Testis (tissue), 2 donors: ENCODE measurements at regions not wholly inside any gene's neighbourhood (a gene's known extent, or its start where the extent isn't known, plus 50 kb on each side); places are given as distances from the start of the nearest gene placed in this dataset.
"Not testable (repeated sequence)": the region's sequence is repeated elsewhere in the genome, so short reads cannot be mapped to it uniquely, and the experiment has no call there.

Experiments
- DNase-seq: peaks from one replicate; pipeline ENCODE4 v3.0.0-alpha.2; 2019
- H3K27ac ChIP-seq, 2 donors: fragments of 200-600 bp; sonication (generic); one replicate each; pipeline ENCODE4 v1.5.1; 2019
- H3K27me3 ChIP-seq: fragments of 200-600 bp; sonication (generic); one replicate; pipeline ENCODE4 v1.5.1; 2019
- H3K36me3 ChIP-seq: fragments of 200-600 bp; sonication (generic); one replicate; pipeline ENCODE4 v1.5.1; 2017; ENCODE audit warnings: low read depth; ENCODE audit errors: missing control alignments
- H3K4me1 ChIP-seq: fragments of 200-600 bp; sonication (generic); one replicate; pipeline ENCODE4 v1.5.1; 2019
- H3K4me3 ChIP-seq, 2 donors: fragments of 200-600 bp; sonication (generic); one replicate each; pipeline ENCODE4 v1.5.1; 2017 to 2019
- H3K9me3 ChIP-seq: fragments of 200-600 bp; sonication (generic); one replicate; pipeline ENCODE4 v1.5.1; 2017
- CTCF ChIP-seq, 3 experiments: fragments of 450-650 bp in 2 of 3; fragments of 200-600 bp in 1 of 3; sonication (generic) in 1 of 3; IDR thresholded peaks; one replicate each; pipeline ENCODE4 v1.5.1; 2016 to 2019; ENCODE audit warnings: antibody characterized with exemption in 3 of 3, mild to moderate bottlenecking in 2 of 3, moderate library complexity in 1 of 3
- POLR2A ChIP-seq: fragments of 450-650 bp; IDR thresholded peaks from one replicate; pipeline ENCODE4 v1.6.1; 2017; ENCODE audit warnings: antibody characterized with exemption, mild to moderate bottlenecking, moderate library complexity
- WGBS, 2 donors: methylation state at CpG; one replicate each; pipeline ENCODE4 v1.1.5; 2018; 5-methylcytosine and 5-hydroxymethylcytosine counted together
- intact Hi-C: fragments of 100-400 bp; cut with DNase I; formaldehyde crosslinking; loops from one replicate; pipeline ENCODE4 v1.15.1; 2023; ENCODE audit warnings: low total_unique reads

GRCh38 chr2:34161549-34161948, 562.5 kb upstream of the FAM98A start:
- TF ChIP-seq CTCF (IDR thresholded peaks at IDR 0.05) (no peak), POLR2A (no peak)
- no peak overlapping the region for H3K27ac ChIP-seq
- no peaks in the 10 kb centered on the region for H3K9me3 ChIP-seq
- DNase-seq = no peak
- 81 to 84% methylated on average over 3 of the region's 3 CpGs for WGBS, 2 donors
- no peaks in the 10 kb centered on the region for H3K4me1 ChIP-seq
- H3K4me3 ChIP-seq = no peak overlapping the region
- intact Hi-C loops = no loop called here
- H3K27me3 ChIP-seq = no peaks in the 10 kb centered on the region
- H3K36me3 ChIP-seq = no peaks in the 10 kb centered on the region

DNA sequence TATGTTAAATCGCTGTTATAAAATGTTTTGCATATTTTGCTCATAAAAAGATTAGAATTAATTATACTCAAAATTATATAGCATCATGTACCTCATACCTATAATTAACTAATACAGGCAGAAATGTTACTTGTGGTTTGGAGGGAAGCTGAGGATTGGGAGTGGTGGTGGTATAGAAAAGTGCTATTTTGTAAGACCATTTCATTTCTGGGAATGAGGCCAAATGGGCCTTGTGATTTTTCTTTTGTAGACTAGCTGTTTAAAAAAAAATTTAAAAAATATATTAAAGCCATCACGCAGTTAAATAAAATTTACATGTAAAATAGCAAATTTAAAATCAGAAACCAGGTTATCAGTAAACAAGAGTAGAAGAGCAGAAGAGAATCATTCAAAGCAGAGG, 560.8 kb upstream of the FAM98A start:
- Histone ChIP-seq H3K4me1 (no peaks in the 10 kb centered on the region), H3K9me3 (no peaks in the 10 kb centered on the region), H3K27me3 (no peaks in the 10 kb centered on the region), H3K36me3 (no peaks in the 10 kb centered on the region), H3K27ac (no peak overlapping the region), H3K4me3 (no peak overlapping the region)
- no peak for DNase-seq
- no peak for TF ChIP-seq CTCF (IDR thresholded peaks at IDR 0.05)
- TF ChIP-seq POLR2A = no peak
- intact Hi-C loops = no loop called here
- WGBS, 2 donors = 88 to 91% methylated on average over 2 of the region's 2 CpGs

GRCh38 chr2:34153484-34153883, 554.4 kb upstream of the FAM98A start:
- no peaks in the 10 kb centered on the region for H3K36me3 ChIP-seq
- H3K4me3 ChIP-seq = no peak overlapping the region
- WGBS, 2 donors = 56 to 61% methylated on average over 1 of the region's 1 CpG
- no peak overlapping the region for H3K27ac ChIP-seq
- H3K27me3 ChIP-seq = no peaks in the 10 kb centered on the region
- TF ChIP-seq CTCF (IDR thresholded peaks at IDR 0.05) (no peak), POLR2A (no peak)
- intact Hi-C loops = no loop called here
- no peaks in the 10 kb centered on the region for H3K4me1 ChIP-seq
- no peak for DNase-seq
- no peaks in the 10 kb centered on the region for H3K9me3 ChIP-seq

DNA sequence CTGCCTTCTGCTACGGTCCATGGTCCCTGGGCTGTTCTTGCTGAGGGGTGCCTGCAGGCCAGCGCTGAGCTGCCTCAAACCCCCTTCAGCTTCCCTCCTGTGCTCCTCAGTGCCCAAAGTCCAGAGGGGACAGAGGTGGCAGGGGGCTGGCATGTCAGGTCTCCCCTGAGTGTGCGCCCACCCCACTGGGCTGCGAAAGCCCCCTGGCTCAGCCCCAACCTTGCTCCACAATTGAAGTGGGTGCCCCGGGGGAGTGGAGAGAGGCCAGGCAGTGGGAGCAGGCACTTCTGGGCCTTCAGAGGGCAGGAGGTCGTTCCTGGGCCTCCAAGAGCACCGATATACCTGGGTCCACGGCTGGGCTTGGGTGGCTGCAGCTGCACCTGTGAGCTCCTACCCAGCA, 548.7 kb upstream of the FAM98A start:
- no peak for DNase-seq
- Histone ChIP-seq H3K9me3 (no peaks in the 10 kb centered on the region), H3K27ac (no peak overlapping the region), H3K36me3 (no peaks in the 10 kb centered on the region), H3K27me3 (no peaks in the 10 kb centered on the region), H3K4me3 (no peak overlapping the region), H3K4me1 (no peaks in the 10 kb centered on the region)
- whole genome bisulfite sequencing, 2 donors = 92 to 97% methylated on average over 4 to 8 of the region's 8 CpGs
- TF ChIP-seq CTCF (IDR thresholded peaks at IDR 0.05) (no peak), POLR2A (no peak)
- intact Hi-C loops = no loop called here

- Histone ChIP-seq H3K4me1 (no peaks in the 10 kb centered on the region), H3K9me3 (no peaks in the 10 kb centered on the region), H3K36me3 (no peaks in the 10 kb centered on the region), H3K27ac (no peak overlapping the region), H3K4me3 (no peak overlapping the region), H3K27me3 (no peaks in the 10 kb centered on the region)
- no peak for DNase-seq
- WGBS, 2 donors = 74 to 79% methylated on average over 1 of the region's 1 CpG
- intact Hi-C loops = no loop called here
- no peak for TF ChIP-seq POLR2A
- TF ChIP-seq CTCF (IDR thresholded peaks at IDR 0.05) = no peak
Observed at GRCh38 chr2:34143149-34143548, 544.0 kb upstream of the FAM98A start.

GRCh38 chr2:34142531-34143008, 543.5 kb upstream of the FAM98A start:
- H3K27me3 ChIP-seq, H3K4me3 ChIP-seq, H3K36me3 ChIP-seq, H3K27ac ChIP-seq, intact Hi-C loops, H3K9me3 ChIP-seq, DNase-seq, H3K4me1 ChIP-seq: not testable (repeated sequence)
- 100% methylated on average over 12 of the region's 18 CpGs; no CpG with 5 or more reads in 1 of the 2 donors for WGBS, 2 donors

DNA sequence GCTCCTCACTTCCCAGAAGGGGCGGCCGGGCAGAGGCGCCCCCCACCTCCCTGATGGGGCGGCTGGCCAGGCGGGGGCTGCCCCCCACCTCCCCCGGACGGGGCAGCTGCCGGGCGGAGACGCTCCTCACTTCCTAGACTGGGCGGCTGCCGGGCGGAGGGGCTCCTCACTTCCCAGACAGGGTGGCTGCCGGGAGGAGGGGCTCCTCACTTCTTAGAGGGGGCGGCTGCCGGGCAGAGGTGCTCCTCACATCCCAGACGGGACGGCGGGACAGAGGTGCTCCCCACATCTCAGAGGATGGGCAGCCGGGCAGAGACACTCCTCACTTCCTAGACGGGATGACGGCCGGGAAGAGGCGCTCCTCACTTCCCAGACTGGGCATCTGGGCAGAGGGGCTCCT, 534.0 kb upstream of the FAM98A start:
- H3K9me3 ChIP-seq, intact Hi-C loops, H3K36me3 ChIP-seq, H3K4me1 ChIP-seq, DNase-seq, H3K4me3 ChIP-seq, H3K27ac ChIP-seq, H3K27me3 ChIP-seq: not testable (repeated sequence)
- 95% methylated on average over 23 of the region's 24 CpGs; no CpG with 5 or more reads in 1 of the 2 donors for WGBS, 2 donors
